ENCODE measurements at regions not wholly inside any gene's neighbourhood (a gene's known extent, or its start where the extent isn't known, plus 50 kb on each side); places are given as distances from the start of the nearest gene placed in this dataset.

GRCh38 chr6:48610846-48611245 lies 499.8 kb upstream of the PTCHD4 start:
- no peak for TF ChIP-seq CTCF (conservative IDR thresholded peaks at IDR 0.05)
- no peak for TF ChIP-seq EZH2 (IDR thresholded peaks at IDR 0.05; ENCODE audit: low read depth)

Measured in PC-9 (cell line).